Activated T-helper 1 cell treated with Interleukin-2 at 50 U/mL for 16 hours (primary cell): ENCODE measurements at regions not wholly inside any gene's neighbourhood (a gene's known extent, or its start where the extent isn't known, plus 50 kb on each side); places are given as distances from the start of the nearest gene placed in this dataset.

Experiments used
- DNase-seq: peaks from one replicate; pipeline ENCODE4 v3.0.0-alpha.2; 2020; ENCODE audit warnings: low read depth

- no peak for DNase-seq
These were observed 313.8 kb downstream of the ZPLD1 start for GRCh38 chr3:102748646-102749045.

- no peak for DNase-seq
These were observed 315.5 kb downstream of the ZPLD1 start for GRCh38 chr3:102750322-102750721.

GRCh38 chr3:102753901-102754300 is 319.1 kb downstream of the ZPLD1 start:
- DNase-seq, result no peak

GRCh38 chr3:102756706-102757105 is 321.9 kb downstream of the ZPLD1 start:
- no peak for DNase-seq

- no peak for DNase-seq
These were observed 323.1 kb downstream of the ZPLD1 start for GRCh38 chr3:102757950-102758349.

- no peak for DNase-seq
These were observed 327.0 kb downstream of the ZPLD1 start for GRCh38 chr3:102761766-102762165.

GRCh38 chr3:102790747-102791325 is 356.0 kb downstream of the ZPLD1 start:
- no peak for DNase-seq

- no peak for DNase-seq
These were observed 357.1 kb downstream of the ZPLD1 start for GRCh38 chr3:102791641-102792589.

- DNase-seq, result no peak
These were observed 362.0 kb downstream of the ZPLD1 start for GRCh38 chr3:102796804-102797203.

- DNase-seq, result no peak
These were observed 368.1 kb downstream of the ZPLD1 start for GRCh38 chr3:102802819-102803420.

GRCh38 chr3:102810937-102811336 is 376.1 kb downstream of the ZPLD1 start:
- DNase-seq, result no peak

- DNase-seq, result no peak
These were observed 391.8 kb downstream of the ZPLD1 start for GRCh38 chr3:102826636-102827035.

- DNase-seq, result no peak
These were observed 392.6 kb downstream of the ZPLD1 start for GRCh38 chr3:102827386-102827785.

- DNase-seq, result no peak
These were observed 395.6 kb downstream of the ZPLD1 start for GRCh38 chr3:102830415-102830814.

- DNase-seq, result no peak
These were observed 407.1 kb downstream of the ZPLD1 start for GRCh38 chr3:102841866-102842265.

- DNase-seq, result no peak
These were observed 432.0 kb downstream of the ZPLD1 start for GRCh38 chr3:102866845-102867244.

GRCh38 chr3:102883515-102883914 is 448.7 kb downstream of the ZPLD1 start:
- DNase-seq, result no peak

- no peak for DNase-seq
These were observed 450.5 kb downstream of the ZPLD1 start for GRCh38 chr3:102885289-102885688.

- no peak for DNase-seq
These were observed 452.6 kb downstream of the ZPLD1 start for GRCh38 chr3:102887431-102887830.

GRCh38 chr3:102896851-102897621 is 462.2 kb downstream of the ZPLD1 start:
- no peak for DNase-seq

- DNase-seq, result no peak
These were observed 469.8 kb downstream of the ZPLD1 start for GRCh38 chr3:102904629-102905028.

- DNase-seq, result no peak
These were observed 471.0 kb downstream of the ZPLD1 start for GRCh38 chr3:102905811-102906210.
